DMS53 treated with DMSO at 0.1 percent for 48 hours (cell line): ENCODE measurements at regions not wholly inside any gene's neighbourhood (a gene's known extent, or its start where the extent isn't known, plus 50 kb on each side); places are given as distances from the start of the nearest gene placed in this dataset.

Experiments
- DNase-seq: peaks from one replicate; lab custom pipeline; 2025; ENCODE audit not compliant: unreplicated experiment; lab: John Stamatoyannopoulos, UW

DNA sequence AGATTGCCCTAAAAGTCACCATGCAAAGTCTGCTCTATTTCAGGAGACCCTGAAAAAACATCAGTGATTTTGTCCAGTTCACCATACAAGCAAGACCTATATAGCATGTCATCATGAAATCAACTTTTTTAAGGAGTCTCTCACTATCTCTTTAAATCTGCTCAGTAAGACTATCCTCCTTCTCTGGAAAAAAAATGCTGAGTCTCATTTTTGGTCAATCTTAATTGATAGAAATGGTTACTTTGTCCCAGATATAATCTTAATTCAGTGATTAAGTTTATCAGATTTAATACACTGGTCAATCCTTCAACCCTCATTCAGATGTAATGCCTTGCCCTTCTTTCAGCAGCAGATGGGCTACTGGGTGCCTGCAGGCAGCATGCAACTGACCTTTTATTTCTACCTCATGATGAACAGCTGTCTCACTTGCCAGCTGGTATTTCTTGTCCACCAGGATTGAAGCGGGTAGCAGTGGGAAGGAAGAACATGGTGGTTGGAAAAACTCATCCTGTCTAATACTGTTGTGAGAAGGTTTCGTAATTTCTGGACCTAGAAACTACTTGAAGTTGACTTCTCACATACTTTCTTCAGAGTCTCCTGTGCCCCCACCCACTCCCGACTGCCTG lies 375.3 kb downstream of the DNAH5 start:
- DNase-seq, result no peak

DNA sequence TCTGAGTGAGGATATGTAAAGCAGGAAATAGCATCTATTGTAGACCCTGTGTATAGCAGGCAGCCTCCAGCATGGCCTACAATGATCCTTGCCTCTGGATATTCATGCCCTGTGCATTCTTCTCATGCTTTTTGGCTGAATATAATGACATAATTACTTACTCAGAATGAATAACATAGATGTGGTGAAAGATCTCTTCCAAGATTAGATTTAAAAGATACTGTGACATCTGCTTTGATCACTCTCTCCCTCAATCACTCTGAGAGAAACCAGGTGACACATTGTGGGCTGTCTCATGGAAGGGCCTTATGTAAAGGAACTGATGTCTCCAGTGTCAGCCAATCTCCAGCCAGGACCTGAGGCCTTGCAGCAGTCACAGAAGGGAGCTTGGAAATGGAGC lies 376.7 kb downstream of the DNAH5 start:
- DNase-seq, result no peak

DNA sequence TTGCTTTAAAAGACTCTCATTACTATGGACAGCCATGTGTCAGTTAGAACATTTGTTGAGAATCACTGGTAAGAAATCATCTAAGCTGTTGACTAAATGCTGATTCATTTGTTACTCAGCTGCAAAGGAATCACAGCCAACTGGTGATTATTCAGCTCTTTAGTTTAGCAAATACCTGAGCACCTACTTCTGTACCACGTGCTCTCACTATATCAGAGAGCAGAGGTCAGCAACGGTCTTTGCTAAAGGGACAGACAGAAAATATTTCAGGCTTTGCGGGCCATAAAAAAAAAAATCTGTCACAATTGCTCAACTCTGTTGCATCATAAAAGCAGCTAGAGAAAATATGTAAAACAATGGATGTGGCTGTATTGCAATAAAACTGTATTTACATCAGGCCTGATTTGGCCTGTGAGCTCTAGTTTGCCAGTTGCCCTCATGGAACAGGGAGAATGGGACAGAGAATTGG lies 377.6 kb downstream of the DNAH5 start:
- DNase-seq, result no peak

- no peak for DNase-seq
These were observed 386.1 kb downstream of the DNAH5 start for GRCh38 chr5:13558408-13558807.

GRCh38 chr5:13553896-13554295 lies 390.6 kb downstream of the DNAH5 start:
- no peak for DNase-seq

DNA sequence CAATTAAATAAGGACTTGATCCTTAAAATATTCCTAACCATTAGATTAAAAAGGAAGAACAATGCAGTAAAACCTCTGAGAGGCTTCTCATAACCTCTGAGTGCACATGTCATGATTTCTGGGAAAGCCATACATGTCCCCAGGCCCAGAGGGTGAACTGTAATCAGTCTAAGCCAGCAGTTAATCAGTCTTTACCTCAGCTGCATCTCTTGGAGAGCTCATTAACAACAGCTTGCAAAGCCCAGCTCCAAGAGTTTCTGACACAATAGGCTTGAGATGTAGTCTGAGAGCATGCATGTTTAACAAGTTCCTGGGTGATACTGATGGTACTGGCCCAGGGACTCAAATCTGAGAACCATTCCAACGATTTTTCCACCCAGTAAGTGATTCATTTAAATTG lies 392.1 kb downstream of the DNAH5 start:
- no peak for DNase-seq

DNA sequence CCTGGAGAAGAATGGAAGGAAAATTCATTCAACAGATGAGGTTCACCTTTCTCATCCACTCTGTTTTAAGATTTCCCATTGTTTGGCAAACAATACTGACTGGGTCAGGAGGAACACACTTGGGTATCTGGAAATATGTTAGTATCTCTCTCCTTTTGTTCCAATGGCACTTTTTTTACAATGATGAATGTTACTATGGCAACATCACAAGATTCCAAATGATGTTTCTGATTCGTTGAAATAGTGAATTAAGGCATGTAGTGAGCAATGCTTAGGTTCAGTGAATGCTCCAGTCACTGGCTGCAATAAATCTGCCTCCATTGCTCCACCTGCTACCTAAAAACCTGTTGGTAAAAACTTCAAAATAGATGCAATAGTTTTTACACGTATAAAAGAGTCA lies 392.8 kb downstream of the DNAH5 start:
- DNase-seq, result no peak

DNA sequence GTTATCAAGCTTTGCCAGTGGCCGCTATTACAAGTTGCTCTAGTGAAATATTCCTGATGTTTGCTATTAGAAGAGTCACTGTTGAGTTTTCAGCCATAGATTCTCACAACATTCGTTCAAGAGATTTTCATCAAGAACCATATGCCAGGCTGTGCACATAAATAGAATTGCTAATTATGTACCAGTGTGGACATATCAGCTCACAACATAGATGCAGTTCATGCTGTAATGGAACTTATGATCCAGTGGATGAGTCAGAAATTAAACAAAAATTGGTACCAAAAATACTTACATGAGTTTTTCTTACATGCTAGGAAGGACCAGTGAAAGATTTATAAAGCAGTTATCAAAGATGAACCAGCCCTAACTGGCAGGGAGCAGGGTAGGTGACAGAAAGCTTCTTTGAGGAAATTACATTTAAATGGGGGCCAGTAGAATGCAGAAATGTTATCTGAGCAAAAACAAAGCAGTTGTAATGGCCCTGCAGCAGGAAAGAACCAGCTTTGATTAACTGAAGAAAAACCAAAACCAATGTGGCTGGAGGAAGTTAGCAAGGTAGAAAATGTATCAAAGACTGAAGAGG lies 404.2 kb downstream of the DNAH5 start:
- no peak for DNase-seq

DNA sequence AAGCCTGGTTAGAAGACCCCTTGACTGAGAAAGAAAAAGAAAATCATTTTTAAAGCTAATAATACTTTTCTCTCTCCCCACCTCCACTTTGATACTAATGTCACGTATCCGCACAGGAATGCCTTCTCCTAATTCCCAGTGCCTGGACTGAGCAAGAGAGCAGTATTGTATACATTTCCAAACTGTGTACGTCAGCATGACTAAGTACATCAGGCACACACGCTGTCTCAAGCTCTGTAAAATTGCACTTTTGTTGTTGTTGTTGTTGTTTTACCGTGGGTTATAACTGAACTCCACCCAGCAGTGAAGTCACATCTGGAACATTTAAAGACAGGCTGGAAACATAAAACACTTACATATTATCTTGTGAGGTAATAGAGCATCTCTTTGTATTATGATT lies 407.6 kb downstream of the DNAH5 start:
- no peak for DNase-seq

DNA sequence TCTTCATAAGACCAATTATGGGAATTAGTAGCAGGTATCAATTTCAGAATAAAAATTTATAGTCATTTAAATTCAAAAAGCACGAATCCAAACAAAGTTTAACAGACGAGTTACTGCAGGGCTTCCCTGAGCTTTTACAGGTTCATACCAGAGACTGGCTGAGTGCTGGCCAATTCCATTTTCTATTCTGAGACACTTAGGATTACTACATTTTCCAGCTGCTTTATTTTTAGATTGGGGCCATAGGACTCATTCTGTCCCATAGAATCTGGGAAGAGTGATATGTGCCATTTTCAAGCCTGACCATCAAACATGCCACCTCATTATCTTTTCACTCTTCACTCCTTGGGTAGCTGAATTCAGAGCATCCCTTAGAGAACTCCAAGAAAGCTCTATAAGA lies 410.7 kb downstream of the DNAH5 start:
- no peak for DNase-seq

DNA sequence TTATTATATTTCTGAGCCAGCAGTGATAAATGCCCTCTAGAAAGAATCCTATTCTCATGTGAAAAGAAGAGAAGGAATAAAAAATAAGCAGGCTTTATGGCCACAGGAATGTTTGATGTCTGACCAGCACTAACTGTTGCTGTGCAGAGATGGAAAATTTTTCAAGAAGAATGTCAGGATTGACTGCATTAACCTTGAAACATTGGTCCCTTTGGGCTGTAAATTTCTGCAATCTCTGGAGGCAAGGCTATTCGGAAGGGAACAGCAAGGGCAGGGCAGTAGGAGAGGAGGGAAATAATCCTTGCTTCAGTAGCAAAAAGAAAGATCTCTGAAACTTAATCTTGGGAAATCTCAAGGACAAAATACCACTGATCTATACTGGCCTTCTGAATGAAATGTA lies 415.2 kb downstream of the DNAH5 start:
- no peak for DNase-seq

- no peak for DNase-seq
These were observed 419.6 kb downstream of the DNAH5 start for GRCh38 chr5:13524936-13525335.

GRCh38 chr5:13519131-13519530 lies 425.4 kb downstream of the DNAH5 start:
- no peak for DNase-seq

DNA sequence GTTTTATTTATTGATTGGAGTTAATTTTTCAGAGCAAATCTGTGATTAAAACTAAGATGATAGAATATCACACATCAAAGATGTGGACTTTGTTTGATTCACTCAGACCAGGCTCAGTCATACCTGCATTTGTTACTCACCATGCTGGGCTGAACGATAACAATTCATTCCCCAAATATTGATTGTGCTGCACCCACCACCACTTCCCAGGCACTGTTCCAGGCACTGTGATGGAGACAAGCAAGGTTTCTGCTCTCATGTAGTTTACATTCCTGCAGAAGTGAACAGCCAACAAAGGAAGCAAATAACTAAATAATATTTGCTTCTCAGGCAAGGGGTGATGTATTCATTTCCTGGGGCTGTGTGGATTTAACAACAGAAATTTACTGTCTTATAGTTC lies 428.3 kb downstream of the DNAH5 start:
- DNase-seq, result no peak

DNA sequence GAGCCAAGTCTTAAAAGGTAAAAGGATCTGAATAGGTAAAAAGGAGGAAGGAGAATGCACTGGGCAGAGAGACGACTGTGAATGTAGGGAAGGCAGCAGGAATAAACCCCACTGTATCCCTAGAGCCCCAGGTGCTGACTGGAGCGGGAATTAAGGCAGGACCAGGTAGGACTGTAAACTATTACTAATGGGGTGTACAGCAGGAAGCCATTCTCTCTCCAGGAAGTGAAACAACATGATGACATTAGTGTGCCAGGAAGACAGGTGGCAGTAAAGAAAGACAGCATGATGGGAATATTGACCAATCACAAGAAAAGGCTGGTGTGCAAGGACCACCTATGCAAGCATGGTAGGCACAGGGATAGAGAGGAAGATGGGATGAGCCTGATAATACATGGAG lies 433.0 kb downstream of the DNAH5 start:
- peak; percentile 13 for DNase-seq

DNA sequence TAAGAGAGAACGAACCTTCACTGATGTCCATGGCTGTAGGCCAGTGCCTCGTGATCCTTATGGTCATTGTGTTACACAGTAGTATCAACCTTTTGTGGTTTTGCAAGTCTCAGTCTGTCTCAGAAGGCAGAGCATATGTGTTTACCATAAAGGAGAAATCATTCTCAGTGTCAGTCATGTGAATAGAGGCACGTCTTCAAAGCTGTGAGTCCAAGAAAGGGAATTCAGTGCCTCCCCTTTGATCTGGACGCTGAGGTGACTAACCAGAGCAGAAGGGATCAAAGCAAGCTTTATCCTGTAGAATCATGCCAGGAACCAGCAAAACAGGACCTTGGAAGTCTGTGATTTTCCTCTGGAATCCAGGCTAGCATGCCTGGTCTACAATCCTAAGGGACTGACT lies 433.9 kb downstream of the DNAH5 start:
- no peak for DNase-seq

- DNase-seq, result no peak
These were observed 435.9 kb downstream of the DNAH5 start for GRCh38 chr5:13508559-13508958.

GRCh38 chr5:13505326-13505725 lies 439.2 kb downstream of the DNAH5 start:
- DNase-seq, result no peak

GRCh38 chr5:13503017-13503416 lies 441.5 kb downstream of the DNAH5 start:
- DNase-seq, result no peak

DNA sequence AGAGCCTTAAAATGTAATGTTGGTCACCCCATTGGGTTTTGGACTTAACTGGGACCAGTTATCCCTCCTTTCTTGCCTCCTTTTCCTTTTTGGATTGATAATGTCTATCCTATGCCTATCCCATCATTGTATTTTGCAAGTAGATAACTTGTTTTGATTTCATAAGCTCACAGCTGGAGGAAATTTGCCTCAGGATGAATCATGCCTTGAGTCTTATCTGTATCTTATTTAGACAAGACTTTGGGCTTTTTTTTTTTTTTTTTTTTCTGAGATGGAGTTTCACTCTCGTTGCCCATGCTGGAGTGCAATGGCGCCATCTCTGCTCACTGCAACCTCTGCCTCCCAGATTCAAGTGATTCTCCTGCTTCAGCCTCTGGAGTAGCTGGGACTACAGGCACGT lies 443.3 kb downstream of the DNAH5 start:
- no peak for DNase-seq

DNA sequence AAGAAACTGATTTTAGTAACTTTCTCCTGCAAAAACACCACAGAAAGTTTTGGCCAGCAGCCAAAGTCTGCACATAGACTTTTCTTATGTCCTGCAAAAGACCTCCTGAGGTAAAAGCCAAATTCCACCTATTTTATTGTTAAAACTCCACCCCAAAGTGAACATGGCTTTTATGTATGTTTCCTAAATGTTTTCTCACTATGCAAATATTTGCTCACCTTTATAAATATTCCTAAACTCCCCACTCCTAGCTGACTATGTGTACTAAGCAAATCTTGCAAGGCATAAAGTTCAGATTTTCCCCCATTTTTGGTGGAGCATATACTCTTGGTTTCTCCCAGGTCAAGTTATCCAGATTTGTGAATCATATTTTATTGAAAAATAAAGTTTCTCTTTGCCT lies 446.2 kb downstream of the DNAH5 start:
- DNase-seq, result no peak

DNA sequence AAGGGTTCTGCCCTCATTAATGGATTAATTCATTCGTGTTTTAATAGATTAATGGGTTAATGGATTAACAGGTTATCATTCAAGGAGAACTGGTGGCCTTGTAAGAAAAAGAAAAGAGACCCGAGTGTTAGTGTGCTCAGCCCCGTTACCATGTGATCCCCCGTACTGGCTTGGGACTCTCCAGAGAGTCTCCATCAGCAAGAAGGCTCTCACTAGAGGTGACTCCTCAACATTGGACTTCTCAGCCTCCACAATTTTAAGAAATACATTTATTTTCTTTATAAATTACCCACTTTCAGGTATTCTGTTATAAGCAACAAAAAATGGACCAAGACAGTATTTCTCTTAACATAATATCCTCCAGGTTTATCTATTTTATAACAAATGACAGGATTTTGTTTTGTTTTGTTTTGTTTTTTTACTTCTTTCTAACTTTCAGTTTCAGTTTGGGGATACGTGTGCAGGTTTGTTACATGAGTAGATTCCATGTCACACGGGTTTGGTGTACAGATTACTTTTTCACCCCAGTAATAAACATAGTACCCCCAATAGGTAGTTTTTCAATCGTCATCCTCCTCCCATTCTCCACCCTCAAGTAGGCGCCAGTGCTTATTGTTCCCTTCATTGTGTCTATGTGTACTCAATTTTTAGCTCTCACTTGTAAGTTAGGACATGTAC lies 456.1 kb downstream of the DNAH5 start:
- DNase-seq, result no peak

- no peak for DNase-seq
These were observed 463.7 kb downstream of the DNAH5 start for GRCh38 chr5:13480834-13481233.
